Limb (tissue), 2 donors: ENCODE measurements at regions not wholly inside any gene's neighbourhood (a gene's known extent, or its start where the extent isn't known, plus 50 kb on each side); places are given as distances from the start of the nearest gene placed in this dataset.
"Not testable (repeated sequence)": the region's sequence is repeated elsewhere in the genome, so short reads cannot be mapped to it uniquely, and the experiment has no call there.

ENCODE experiments used
- DNase-seq, 2 donors: peaks; one replicate each; pipeline ENCODE4 v3.0.0-alpha.2; 2016; ENCODE audit errors: extremely low spot score in 2 of 2

DNA sequence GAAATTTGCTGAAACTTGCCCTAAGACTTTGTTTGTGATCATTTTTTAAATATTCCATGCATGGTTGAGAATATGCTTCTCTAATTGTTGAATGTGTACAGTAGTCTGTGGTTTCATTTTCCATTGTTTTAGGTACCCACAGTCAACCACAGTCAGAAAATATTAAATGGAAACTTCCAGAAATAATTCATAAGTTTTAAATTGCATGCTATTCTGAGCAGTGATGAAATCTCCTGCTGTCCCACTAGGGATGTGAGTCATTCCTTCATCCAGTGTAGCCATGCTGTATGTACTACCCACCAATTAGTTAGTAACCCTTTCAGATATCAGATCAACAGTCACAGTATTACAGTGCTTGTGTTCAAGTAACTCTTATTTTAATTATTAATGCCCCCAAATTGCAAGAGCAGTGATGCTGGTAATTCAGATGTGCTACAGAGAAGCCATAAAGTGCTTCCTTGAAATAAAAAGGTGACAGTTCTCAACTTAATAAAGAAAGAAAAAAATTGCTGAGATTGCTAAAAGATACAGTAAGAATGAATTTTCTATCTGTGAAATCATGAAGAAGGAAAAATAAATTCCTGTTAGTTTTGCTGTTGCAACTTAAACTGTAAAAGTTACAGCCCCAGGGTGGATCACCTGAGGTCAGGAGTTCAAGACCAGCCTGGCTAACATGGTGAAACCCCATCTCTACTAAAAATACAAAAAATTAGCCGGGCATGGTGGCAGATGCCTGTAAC is 79.9 kb upstream of the FBXL17 start:
- DNase-seq, result no peak

GRCh38 chr5:108459769-108460168 is 77.9 kb upstream of the FBXL17 start:
- DNase-seq, result no peak

- no peak for DNase-seq
These were observed 69.4 kb upstream of the FBXL17 start for GRCh38 chr5:108451269-108451668.

DNA sequence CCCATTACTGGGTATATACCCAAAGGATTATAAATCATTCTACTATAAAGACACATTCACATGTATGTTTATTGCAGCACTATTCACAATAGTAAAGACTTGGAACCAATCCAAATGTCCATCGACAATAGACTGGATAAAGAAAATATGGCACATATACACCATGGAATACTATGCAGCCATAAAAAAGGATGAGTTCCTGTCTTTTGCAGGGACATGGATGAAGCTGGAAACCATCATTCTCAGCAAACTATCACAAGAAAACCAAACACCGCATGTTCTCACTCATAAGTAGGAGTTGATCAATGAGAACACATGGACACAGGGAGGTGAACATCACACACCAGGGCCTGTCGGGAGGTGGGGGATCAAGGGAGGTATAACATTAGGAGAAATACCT is 62.2 kb upstream of the FBXL17 start:
- DNase-seq, result not testable (repeated sequence)

- DNase-seq, result not testable (repeated sequence)
These were observed 60.3 kb upstream of the FBXL17 start for GRCh38 chr5:108442063-108442651.

- DNase-seq, result no peak
These were observed 55.5 kb upstream of the FBXL17 start for GRCh38 chr5:108437425-108437824.

DNA sequence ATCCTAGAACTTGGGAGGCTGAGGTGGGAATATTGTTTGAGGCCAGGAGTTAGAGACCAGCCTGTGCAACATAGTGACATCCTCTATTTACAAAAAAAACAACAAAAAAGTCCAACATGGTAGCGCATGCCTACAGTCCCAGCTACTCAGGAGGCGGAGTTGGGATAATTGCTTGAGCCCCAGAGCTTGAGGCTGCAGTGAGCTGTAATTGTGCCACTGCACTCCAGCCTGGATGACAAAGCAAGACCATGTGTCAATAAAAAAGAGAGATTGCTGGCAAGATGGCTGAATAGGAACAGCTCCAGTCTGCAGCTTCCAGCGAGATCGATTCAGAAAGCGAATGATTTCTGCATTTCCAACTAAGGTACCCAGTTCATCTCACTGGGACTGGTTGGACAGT is 54.8 kb upstream of the FBXL17 start:
- DNase-seq, result no peak

DNA sequence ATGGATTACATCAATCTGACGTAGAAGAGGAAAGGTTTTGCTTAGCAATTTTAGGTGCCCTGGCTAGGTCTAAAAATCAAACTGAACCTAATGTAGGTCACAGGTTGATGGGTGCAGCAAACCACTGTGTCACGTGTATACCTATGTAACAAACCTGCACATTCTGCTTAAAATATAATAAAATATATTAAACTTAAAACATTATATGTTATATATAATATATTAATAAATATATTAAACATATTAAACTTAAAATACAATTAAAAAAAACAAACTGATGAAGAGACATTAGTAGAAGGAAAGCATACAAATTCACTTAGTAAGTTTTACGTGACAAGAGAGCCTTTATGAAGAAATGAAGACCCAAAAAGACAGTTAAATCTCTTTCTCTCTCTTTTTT is 51.7 kb upstream of the FBXL17 start:
- DNase-seq, result no peak

GRCh38 chr5:108432024-108432423 is 50.1 kb upstream of the FBXL17 start:
- DNase-seq, result no peak
